ENCODE measurements at regions not wholly inside any gene's neighbourhood (a gene's known extent, or its start where the extent isn't known, plus 50 kb on each side); places are given as distances from the start of the nearest gene placed in this dataset.

DNA sequence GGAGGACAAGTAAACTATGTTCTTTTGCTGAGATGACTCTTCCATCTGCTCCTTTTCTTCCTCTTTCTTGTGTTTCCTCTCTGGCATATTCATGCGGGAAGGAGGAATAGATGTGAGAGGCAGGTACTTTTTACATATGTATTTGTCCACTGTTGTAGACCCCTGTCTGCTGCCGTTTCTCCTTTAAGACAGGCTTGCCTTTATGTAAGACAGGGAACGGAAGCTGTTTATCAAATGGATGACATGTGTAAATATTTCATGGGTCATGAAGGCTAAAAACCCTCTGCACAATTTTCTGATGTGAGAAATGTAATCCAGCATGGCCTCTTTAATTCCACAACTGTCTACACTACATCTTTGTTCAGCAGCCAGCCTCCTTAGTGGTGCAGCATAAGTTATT is 1525.5 kb upstream of the NUDT12 start:
- Histone ChIP-seq H3K9me2 (ENCODE audit: insufficient read depth) (no peaks in the 10 kb centered on the region), H3K27me3 (ENCODE audit: insufficient read depth, low read length) (no peaks in the 10 kb centered on the region), H2AFZ (ENCODE audit: low read depth, low read length, poor library complexity, severe bottlenecking) (no peak overlapping the region), H4K20me1 (ENCODE audit: insufficient read depth) (no peaks in the 10 kb centered on the region), H3K79me2 (ENCODE audit: insufficient read depth, low read length) (no peaks in the 10 kb centered on the region), H3K4me2 (ENCODE audit: low read length) (no peak overlapping the region), H3K9me3 (ENCODE audit: control insufficient read depth in 1 of 2, insufficient read depth in 1 of 2, low read depth in 1 of 2, low read length in 2 of 2) (no peaks in the 10 kb centered on the region), H3K9ac (ENCODE audit: low read length) (no peak overlapping the region), H3K27ac (ENCODE audit: low read depth, low read length) (no peak overlapping the region), H3K4me1 (ENCODE audit: control insufficient read depth in 1 of 2, insufficient read depth in 2 of 2, low read length in 2 of 2) (no peaks in the 10 kb centered on the region), H3K36me3 (ENCODE audit: control insufficient read depth in 1 of 2, insufficient read depth in 2 of 2, low read length in 2 of 2) (no peaks in the 10 kb centered on the region), H3K4me3 (replicated peaks in 1 of 2; ENCODE audit: low read depth in 1 of 2, low read length in 2 of 2) (no peak overlapping the region)
- RAD21 ChIA-PET (ENCODE audit: low non-redundant PET in 1 of 2, low total read pairs in 2 of 2, uncharacterized antibody in 2 of 2, unreplicated experiment in 2 of 2), result no interaction called here
- POLR2A ChIA-PET, result no interaction called here
- TF ChIP-seq JUND (IDR thresholded peaks at IDR 0.05) (no peak), SP1 (IDR thresholded peaks at IDR 0.05; ENCODE audit: low read depth) (no peak), POLR2A (IDR thresholded peaks at IDR 0.05; ENCODE audit: borderline replicate concordance, extremely low read depth, insufficient read depth, insufficient read length) (no peak), FOSL1 (IDR thresholded peaks at IDR 0.05; ENCODE audit: low read depth) (no peak), EZH2 (IDR thresholded peaks at IDR 0.05) (no peak), ELF1 (IDR thresholded peaks at IDR 0.05; ENCODE audit: borderline replicate concordance, low read depth) (no peak), CEBPB (IDR thresholded peaks at IDR 0.05; ENCODE audit: low read depth) (no peak), YY1 (IDR thresholded peaks at IDR 0.05; ENCODE audit: extremely low read depth, insufficient replicate concordance, low read depth, low read length) (no peak), CBX3 (IDR thresholded peaks at IDR 0.05; ENCODE audit: low read depth) (no peak), SRF (IDR thresholded peaks at IDR 0.05; ENCODE audit: low read depth) (no peak), ZNF274 (IDR thresholded peaks at IDR 0.05; ENCODE audit: low read depth, low read length) (no peak), TCF7L2 (IDR thresholded peaks at IDR 0.05; ENCODE audit: borderline replicate concordance, extremely low read depth, insufficient read depth, insufficient read length) (no peak), POLR2AphosphoS5 (IDR thresholded peaks at IDR 0.05; ENCODE audit: low read depth, low read length) (no peak), ZFX (IDR thresholded peaks at IDR 0.05) (no peak), SIN3A (IDR thresholded peaks at IDR 0.05; ENCODE audit: low read depth) (no peak)
- TF ChIP-seq, protein P1, sequence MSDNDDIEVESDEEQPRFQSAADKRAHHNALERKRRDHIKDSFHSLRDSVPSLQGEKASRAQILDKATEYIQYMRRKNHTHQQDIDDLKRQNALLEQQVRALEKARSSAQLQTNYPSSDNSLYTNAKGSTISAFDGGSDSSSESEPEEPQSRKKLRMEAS (IDR thresholded peaks at IDR 0.05), result no peak
- TF ChIP-seq, protein P2, sequence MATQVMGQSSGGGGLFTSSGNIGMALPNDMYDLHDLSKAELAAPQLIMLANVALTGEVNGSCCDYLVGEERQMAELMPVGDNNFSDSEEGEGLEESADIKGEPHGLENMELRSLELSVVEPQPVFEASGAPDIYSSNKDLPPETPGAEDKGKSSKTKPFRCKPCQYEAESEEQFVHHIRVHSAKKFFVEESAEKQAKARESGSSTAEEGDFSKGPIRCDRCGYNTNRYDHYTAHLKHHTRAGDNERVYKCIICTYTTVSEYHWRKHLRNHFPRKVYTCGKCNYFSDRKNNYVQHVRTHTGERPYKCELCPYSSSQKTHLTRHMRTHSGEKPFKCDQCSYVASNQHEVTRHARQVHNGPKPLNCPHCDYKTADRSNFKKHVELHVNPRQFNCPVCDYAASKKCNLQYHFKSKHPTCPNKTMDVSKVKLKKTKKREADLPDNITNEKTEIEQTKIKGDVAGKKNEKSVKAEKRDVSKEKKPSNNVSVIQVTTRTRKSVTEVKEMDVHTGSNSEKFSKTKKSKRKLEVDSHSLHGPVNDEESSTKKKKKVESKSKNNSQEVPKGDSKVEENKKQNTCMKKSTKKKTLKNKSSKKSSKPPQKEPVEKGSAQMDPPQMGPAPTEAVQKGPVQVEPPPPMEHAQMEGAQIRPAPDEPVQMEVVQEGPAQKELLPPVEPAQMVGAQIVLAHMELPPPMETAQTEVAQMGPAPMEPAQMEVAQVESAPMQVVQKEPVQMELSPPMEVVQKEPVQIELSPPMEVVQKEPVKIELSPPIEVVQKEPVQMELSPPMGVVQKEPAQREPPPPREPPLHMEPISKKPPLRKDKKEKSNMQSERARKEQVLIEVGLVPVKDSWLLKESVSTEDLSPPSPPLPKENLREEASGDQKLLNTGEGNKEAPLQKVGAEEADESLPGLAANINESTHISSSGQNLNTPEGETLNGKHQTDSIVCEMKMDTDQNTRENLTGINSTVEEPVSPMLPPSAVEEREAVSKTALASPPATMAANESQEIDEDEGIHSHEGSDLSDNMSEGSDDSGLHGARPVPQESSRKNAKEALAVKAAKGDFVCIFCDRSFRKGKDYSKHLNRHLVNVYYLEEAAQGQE (IDR thresholded peaks at IDR 0.05; ENCODE audit: low read depth), result no peak
- TF ChIP-seq, protein P3, sequence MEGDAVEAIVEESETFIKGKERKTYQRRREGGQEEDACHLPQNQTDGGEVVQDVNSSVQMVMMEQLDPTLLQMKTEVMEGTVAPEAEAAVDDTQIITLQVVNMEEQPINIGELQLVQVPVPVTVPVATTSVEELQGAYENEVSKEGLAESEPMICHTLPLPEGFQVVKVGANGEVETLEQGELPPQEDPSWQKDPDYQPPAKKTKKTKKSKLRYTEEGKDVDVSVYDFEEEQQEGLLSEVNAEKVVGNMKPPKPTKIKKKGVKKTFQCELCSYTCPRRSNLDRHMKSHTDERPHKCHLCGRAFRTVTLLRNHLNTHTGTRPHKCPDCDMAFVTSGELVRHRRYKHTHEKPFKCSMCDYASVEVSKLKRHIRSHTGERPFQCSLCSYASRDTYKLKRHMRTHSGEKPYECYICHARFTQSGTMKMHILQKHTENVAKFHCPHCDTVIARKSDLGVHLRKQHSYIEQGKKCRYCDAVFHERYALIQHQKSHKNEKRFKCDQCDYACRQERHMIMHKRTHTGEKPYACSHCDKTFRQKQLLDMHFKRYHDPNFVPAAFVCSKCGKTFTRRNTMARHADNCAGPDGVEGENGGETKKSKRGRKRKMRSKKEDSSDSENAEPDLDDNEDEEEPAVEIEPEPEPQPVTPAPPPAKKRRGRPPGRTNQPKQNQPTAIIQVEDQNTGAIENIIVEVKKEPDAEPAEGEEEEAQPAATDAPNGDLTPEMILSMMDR (IDR thresholded peaks at IDR 0.05 in 2 of 3, conservative IDR thresholded peaks at IDR 0.05 in 1 of 3; ENCODE audit: borderline replicate concordance in 1 of 3, insufficient read depth in 1 of 3, low read depth in 2 of 3, low read length in 2 of 3), result no peak
- TF ChIP-seq, protein P4, sequence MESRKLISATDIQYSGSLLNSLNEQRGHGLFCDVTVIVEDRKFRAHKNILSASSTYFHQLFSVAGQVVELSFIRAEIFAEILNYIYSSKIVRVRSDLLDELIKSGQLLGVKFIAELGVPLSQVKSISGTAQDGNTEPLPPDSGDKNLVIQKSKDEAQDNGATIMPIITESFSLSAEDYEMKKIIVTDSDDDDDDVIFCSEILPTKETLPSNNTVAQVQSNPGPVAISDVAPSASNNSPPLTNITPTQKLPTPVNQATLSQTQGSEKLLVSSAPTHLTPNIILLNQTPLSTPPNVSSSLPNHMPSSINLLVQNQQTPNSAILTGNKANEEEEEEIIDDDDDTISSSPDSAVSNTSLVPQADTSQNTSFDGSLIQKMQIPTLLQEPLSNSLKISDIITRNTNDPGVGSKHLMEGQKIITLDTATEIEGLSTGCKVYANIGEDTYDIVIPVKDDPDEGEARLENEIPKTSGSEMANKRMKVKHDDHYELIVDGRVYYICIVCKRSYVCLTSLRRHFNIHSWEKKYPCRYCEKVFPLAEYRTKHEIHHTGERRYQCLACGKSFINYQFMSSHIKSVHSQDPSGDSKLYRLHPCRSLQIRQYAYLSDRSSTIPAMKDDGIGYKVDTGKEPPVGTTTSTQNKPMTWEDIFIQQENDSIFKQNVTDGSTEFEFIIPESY (IDR thresholded peaks at IDR 0.05; ENCODE audit: extremely low read depth, insufficient replicate concordance, low read length), result no peak
- TF ChIP-seq, protein P5, sequence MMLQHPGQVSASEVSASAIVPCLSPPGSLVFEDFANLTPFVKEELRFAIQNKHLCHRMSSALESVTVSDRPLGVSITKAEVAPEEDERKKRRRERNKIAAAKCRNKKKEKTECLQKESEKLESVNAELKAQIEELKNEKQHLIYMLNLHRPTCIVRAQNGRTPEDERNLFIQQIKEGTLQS (IDR thresholded peaks at IDR 0.05), result no peak
- CTCF ChIA-PET, result no interaction called here
- DNase-seq (ENCODE audit: low read depth, low spot score) (no peak), ATAC-seq (no peak)
- no TSS peak for BruUV-seq (replicated peaks)
- intact Hi-C loops (cut with micrococcal nuclease), result no loop called here

Measured in HCT116 (cell line).